H54 (cell line): ENCODE measurements at regions not wholly inside any gene's neighbourhood (a gene's known extent, or its start where the extent isn't known, plus 50 kb on each side); places are given as distances from the start of the nearest gene placed in this dataset.

Source experiments
- DNase-seq: peaks from one replicate; pipeline ENCODE4 v3.0.0; 2011; ENCODE audit warnings: low spot score, mixed read lengths; ENCODE audit not compliant: insufficient read length
- FAIRE-seq: peaks from 3 replicates; lab custom pipeline; 2011; peaks lifted over from hg19 to GRCh38; lab: Jason Lieb, UNC
- POLR2A ChIP-seq: IDR thresholded peaks from 2 replicates; pipeline ENCODE4 v1.6.1; 2011; ENCODE audit warnings: low read depth, mild to moderate bottlenecking, low read length

DNA sequence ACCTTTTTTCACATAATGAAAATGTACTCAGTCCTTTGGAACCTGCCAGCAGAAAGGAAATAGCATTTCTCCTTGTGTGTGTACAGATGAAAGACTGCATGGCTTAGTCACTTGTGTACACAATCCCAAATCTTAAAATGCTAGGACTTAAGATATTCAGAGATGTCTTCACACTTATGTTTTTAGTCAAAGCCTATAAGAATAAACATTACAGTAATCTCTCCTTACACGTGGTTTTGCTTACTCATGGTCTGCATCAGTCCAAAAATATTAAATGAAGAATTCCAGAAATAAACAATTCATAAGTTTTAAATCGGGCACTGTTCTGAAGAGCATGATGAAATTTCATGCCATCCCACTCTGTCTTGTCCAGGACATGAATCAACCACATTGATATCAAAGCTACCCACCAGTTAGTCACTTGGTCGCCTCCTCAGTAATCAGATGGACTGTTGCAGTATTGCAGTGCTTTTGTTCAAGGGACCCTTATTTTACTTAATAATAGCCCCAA, 75.7 kb upstream of the RRP15 start:
- FAIRE-seq, result peak; percentile 92
- TF ChIP-seq POLR2A, result no peak
- DNase-seq, result peak; percentile 5

GRCh38 chr1:218211241-218211640, 73.9 kb upstream of the RRP15 start:
- FAIRE-seq (no peak), DNase-seq (no peak)
- no peak for TF ChIP-seq POLR2A

GRCh38 chr1:218217040-218217439, 68.1 kb upstream of the RRP15 start:
- FAIRE-seq, result no peak

DNA sequence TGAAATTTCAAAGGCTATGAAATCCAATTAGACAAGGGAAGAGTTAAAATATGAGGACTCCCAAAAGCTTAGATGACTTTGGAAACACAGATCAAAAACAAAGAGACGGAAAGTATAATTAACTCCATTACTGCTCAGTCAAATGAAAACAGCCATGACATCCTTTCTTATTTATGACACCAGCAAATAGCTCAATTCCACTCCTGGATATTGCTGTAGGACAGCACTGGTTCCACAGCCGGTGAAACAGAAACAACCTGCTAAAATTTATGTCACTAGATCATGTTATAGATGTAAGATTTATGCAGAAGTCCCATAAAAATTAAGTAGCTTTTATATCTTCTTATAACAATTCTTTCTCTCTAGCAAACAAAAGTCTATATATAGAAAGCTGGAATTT, 65.6 kb upstream of the RRP15 start:
- no peak for DNase-seq
- FAIRE-seq, result no peak

More at GRCh38 chr1:218217040-218217439, 68.1 kb upstream of the RRP15 start:
- TF ChIP-seq POLR2A, result no peak
- DNase-seq, result no peak

GRCh38 chr1:218224101-218224500, 61.0 kb upstream of the RRP15 start:
- no peak for TF ChIP-seq POLR2A
- FAIRE-seq, result no peak

More for the DNA sequence above, 65.6 kb upstream of the RRP15 start:
- TF ChIP-seq POLR2A, result no peak

DNA sequence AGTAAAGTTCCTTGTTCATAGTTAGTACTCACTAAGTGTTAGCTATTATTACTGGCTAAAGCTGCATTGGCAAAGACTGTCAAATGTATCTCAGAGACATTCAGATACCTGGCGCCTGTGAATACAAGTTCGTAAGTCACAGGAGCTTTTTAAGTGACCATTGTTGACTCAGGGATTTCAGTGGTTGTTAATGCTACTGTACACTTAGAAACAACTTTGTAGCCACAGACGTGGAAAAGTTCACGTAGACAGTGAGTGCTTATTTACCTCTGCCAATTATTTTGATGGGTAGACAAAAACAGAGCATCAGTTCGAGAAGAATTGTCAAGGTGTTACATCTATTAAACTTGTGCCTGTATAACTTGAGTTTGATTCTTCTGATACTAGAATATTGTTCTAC, 59.1 kb upstream of the RRP15 start:
- no peak for TF ChIP-seq POLR2A
- FAIRE-seq (no peak), DNase-seq (no peak)

More at GRCh38 chr1:218224101-218224500, 61.0 kb upstream of the RRP15 start:
- DNase-seq, result no peak
